Karpas-422 (cell line): ENCODE measurements at regions not wholly inside any gene's neighbourhood (a gene's known extent, or its start where the extent isn't known, plus 50 kb on each side); places are given as distances from the start of the nearest gene placed in this dataset.
A peak's percentile ranks its signal among the peaks of the same experiment; 100 is the strongest.
"Not testable (repeated sequence)": the region's sequence is repeated elsewhere in the genome, so short reads cannot be mapped to it uniquely, and the experiment has no call there.

Experiments used
- DNase-seq: peaks from one replicate; pipeline ENCODE4 v3.0.0-alpha.2; 2015
- H2AFZ ChIP-seq: fragments of 200-600 bp; sonication (generic); 2 replicates; pipeline ENCODE4 v1.6.1; 2014; ENCODE audit warnings: antibody characterized with exemption, low read length, mixed read lengths
- H3K27ac ChIP-seq: fragments of 200-600 bp; sonication (generic); 2 replicates; pipeline ENCODE4 v1.5.1; 2014; ENCODE audit warnings: mild to moderate bottlenecking, low read length, moderate library complexity
- H3K27me3 ChIP-seq: fragments of 200-600 bp; sonication (generic); 2 replicates; pipeline ENCODE4 v1.6.1; 2014; ENCODE audit warnings: low read length, mixed read lengths
- H3K36me3 ChIP-seq: fragments of 200-600 bp; sonication (generic); 2 replicates; pipeline ENCODE4 v1.6.1; 2014; ENCODE audit warnings: low read length, mixed read lengths; ENCODE audit not compliant: insufficient read depth
- H3K4me1 ChIP-seq: fragments of 200-600 bp; sonication (generic); 2 replicates; pipeline ENCODE4 v1.6.1; 2014; ENCODE audit warnings: mild to moderate bottlenecking, low read length, mixed read lengths
- H3K4me2 ChIP-seq: fragments of 200-600 bp; sonication (generic); 2 replicates; pipeline ENCODE4 v1.6.1; 2014; ENCODE audit warnings: low read length, low read depth, mild to moderate bottlenecking; ENCODE audit not compliant: poor library complexity, severe bottlenecking
- H3K4me3 ChIP-seq: fragments of 200-600 bp; sonication (generic); 2 replicates; pipeline ENCODE4 v1.5.1; 2014; ENCODE audit warnings: mild to moderate bottlenecking, antibody characterized with exemption, low read length, mixed read lengths
- H3K79me2 ChIP-seq: fragments of 200-600 bp; sonication (generic); 2 replicates; pipeline ENCODE4 v1.6.1; 2014; ENCODE audit warnings: mild to moderate bottlenecking, low read length, mixed read lengths
- H3K9ac ChIP-seq: fragments of 200-600 bp; sonication (generic); 2 replicates; pipeline ENCODE4 v1.6.0; 2014; ENCODE audit warnings: low read length
- H3K9me2 ChIP-seq: fragments of 200-600 bp; sonication (generic), shearing (Covaris generic); replicated peaks from 2 replicates; pipeline ENCODE4 v1.6.0; 2014; ENCODE audit warnings: mild to moderate bottlenecking, low read length, moderate library complexity; ENCODE audit not compliant: insufficient read depth
- H3K9me3 ChIP-seq: fragments of 300-700, 200-600 bp; sonication (generic); 2 replicates; pipeline ENCODE4 v1.6.1; 2014; ENCODE audit warnings: low read length, mixed read lengths
- H4K20me1 ChIP-seq: fragments of 200-600 bp; sonication (generic); 2 replicates; pipeline ENCODE4 v1.6.1; 2014; ENCODE audit warnings: mild to moderate bottlenecking, antibody characterized with exemption, low read length, low read depth; ENCODE audit not compliant: insufficient read depth

- Histone ChIP-seq H3K4me1 (no peaks in the 10 kb centered on the region), H3K9ac (no peak overlapping the region), H3K4me2 (no peak overlapping the region), H3K4me3 (no peak overlapping the region), H3K9me2 (no peaks in the 10 kb centered on the region), H3K27ac (no peak overlapping the region), H3K79me2 (no peaks in the 10 kb centered on the region), H3K9me3 (no peaks in the 10 kb centered on the region; the same call in none of the 2 replicates), H2AFZ (no peak overlapping the region), H4K20me1 (no peaks in the 10 kb centered on the region), H3K36me3 (no peaks in the 10 kb centered on the region), H3K27me3 (no peaks in the 10 kb centered on the region)
- DNase-seq = no peak
Measured at GRCh38 chrX:25503826-25504225, 488.1 kb upstream of the ARX start.

GRCh38 chrX:25507801-25508200, 492.0 kb upstream of the ARX start:
- no peaks in the 10 kb centered on the region for H3K9me2 ChIP-seq
- H3K79me2 ChIP-seq = no peaks in the 10 kb centered on the region
- no peaks in the 10 kb centered on the region for H3K27me3 ChIP-seq
- H3K4me1 ChIP-seq = no peaks in the 10 kb centered on the region
- no peak for DNase-seq
- no peak overlapping the region for H3K4me2 ChIP-seq
- H3K9ac ChIP-seq = no peak overlapping the region
- no peak overlapping the region for H3K27ac ChIP-seq
- no peaks in the 10 kb centered on the region for H3K36me3 ChIP-seq
- H4K20me1 ChIP-seq = no peaks in the 10 kb centered on the region
- H2AFZ ChIP-seq = no peak overlapping the region
- H3K9me3 ChIP-seq = no peaks in the 10 kb centered on the region; the same call in none of the 2 replicates
- no peak overlapping the region for H3K4me3 ChIP-seq

GRCh38 chrX:25519258-25519657, 503.5 kb upstream of the ARX start:
- Histone ChIP-seq H3K9ac (no peak overlapping the region), H3K4me3 (no peak overlapping the region), H3K9me3 (no peaks in the 10 kb centered on the region), H3K36me3 (no peaks in the 10 kb centered on the region), H3K79me2 (no peaks in the 10 kb centered on the region), H3K4me1 (no peaks in the 10 kb centered on the region), H3K4me2 (no peak overlapping the region), H3K27ac (no peak overlapping the region), H3K27me3 (no peaks in the 10 kb centered on the region), H2AFZ (no peak overlapping the region), H4K20me1 (no peaks in the 10 kb centered on the region), H3K9me2 (no peaks in the 10 kb centered on the region)
- DNase-seq = no peak

- H3K9me3 ChIP-seq, H3K27ac ChIP-seq, H3K9ac ChIP-seq, H3K27me3 ChIP-seq, H3K79me2 ChIP-seq, H4K20me1 ChIP-seq, H3K4me1 ChIP-seq, H3K4me3 ChIP-seq, H3K4me2 ChIP-seq, H2AFZ ChIP-seq, DNase-seq, H3K36me3 ChIP-seq, H3K9me2 ChIP-seq: not testable (repeated sequence)
Measured at GRCh38 chrX:25522443-25523010, 506.8 kb upstream of the ARX start.

GRCh38 chrX:25523574-25524540, 508.1 kb upstream of the ARX start:
- H3K79me2 ChIP-seq = no peaks in the 10 kb centered on the region
- H3K27me3 ChIP-seq = no peaks in the 10 kb centered on the region
- H3K9ac ChIP-seq = no peak overlapping the region
- no peaks in the 10 kb centered on the region for H3K4me1 ChIP-seq
- no peaks in the 10 kb centered on the region for H3K36me3 ChIP-seq
- H3K9me3 ChIP-seq = no peaks in the 10 kb centered on the region
- no peak overlapping the region for H3K4me2 ChIP-seq
- H2AFZ ChIP-seq = no peak overlapping the region
- peak; percentile 69 for DNase-seq
- H3K27ac ChIP-seq = no peak overlapping the region
- no peaks in the 10 kb centered on the region for H4K20me1 ChIP-seq
- no peaks in the 10 kb centered on the region for H3K9me2 ChIP-seq
- no peak overlapping the region for H3K4me3 ChIP-seq

GRCh38 chrX:25527156-25527555, 511.4 kb upstream of the ARX start:
- Histone ChIP-seq H3K4me2 (no peak overlapping the region), H3K9me2 (no peaks in the 10 kb centered on the region)

GRCh38 chrX:25527596-25527995, 511.8 kb upstream of the ARX start:
- Histone ChIP-seq H3K9me3 (no peaks in the 10 kb centered on the region), H3K9ac (no peak overlapping the region), H2AFZ (no peak overlapping the region), H3K27me3 (no peaks in the 10 kb centered on the region), H3K79me2 (no peaks in the 10 kb centered on the region), H4K20me1 (no peaks in the 10 kb centered on the region), H3K36me3 (no peaks in the 10 kb centered on the region), H3K4me3 (no peak overlapping the region), H3K4me1 (no peaks in the 10 kb centered on the region), H3K27ac (no peak overlapping the region), H3K4me2 (no peak overlapping the region), H3K9me2 (no peaks in the 10 kb centered on the region)
- DNase-seq = no peak

More at GRCh38 chrX:25527156-25527555, 511.4 kb upstream of the ARX start:
- H3K27me3 ChIP-seq = no peaks in the 10 kb centered on the region
- H3K4me1 ChIP-seq = no peaks in the 10 kb centered on the region
- H4K20me1 ChIP-seq = no peaks in the 10 kb centered on the region
- no peak overlapping the region for H3K4me3 ChIP-seq
- H2AFZ ChIP-seq = no peak overlapping the region
- H3K79me2 ChIP-seq = no peaks in the 10 kb centered on the region
- H3K9me3 ChIP-seq = no peaks in the 10 kb centered on the region
- no peak for DNase-seq
- H3K36me3 ChIP-seq = no peaks in the 10 kb centered on the region
- H3K27ac ChIP-seq = no peak overlapping the region
- no peak overlapping the region for H3K9ac ChIP-seq

- H3K4me2 ChIP-seq = no peak overlapping the region
- no peak overlapping the region for H3K27ac ChIP-seq
- no peaks in the 10 kb centered on the region for H3K4me1 ChIP-seq
- H3K9me2 ChIP-seq = no peaks in the 10 kb centered on the region
- H3K36me3 ChIP-seq = no peaks in the 10 kb centered on the region
- H3K79me2 ChIP-seq = no peaks in the 10 kb centered on the region
- H3K27me3 ChIP-seq = no peaks in the 10 kb centered on the region
- no peak for DNase-seq
- H3K9me3 ChIP-seq = peaks cover 10% of the 10 kb centered on the region; the same call in 1 of the 2 replicates
- no peak overlapping the region for H3K4me3 ChIP-seq
- no peak overlapping the region for H2AFZ ChIP-seq
- H4K20me1 ChIP-seq = no peaks in the 10 kb centered on the region
- no peak overlapping the region for H3K9ac ChIP-seq
Measured at GRCh38 chrX:25531096-25531495, 515.3 kb upstream of the ARX start.
